WTC11 (cell line): ENCODE measurements at regions not wholly inside any gene's neighbourhood (a gene's known extent, or its start where the extent isn't known, plus 50 kb on each side); places are given as distances from the start of the nearest gene placed in this dataset.

Source experiments
- ATAC-seq: fragments of 200-7000 bp; cut with Tn5 transposase; 2 replicates; pipeline ENCODE4 v1.10.0; 2021; ENCODE audit warnings: mild to moderate bottlenecking, moderate library complexity
- CTCF ChIA-PET: fragments of 300-600 bp; sonication (Branson Sonifier 250); formaldehyde crosslinking; loops from one replicate; lab custom pipeline; 2021; ENCODE audit warnings: antibody characterized with exemption; lab: Charles Lee
- POLR2A ChIA-PET: fragments of 350-600 bp; sonication (Branson Sonifier 250); formaldehyde crosslinking; loops from one replicate; lab custom pipeline; 2021; ENCODE audit warnings: antibody characterized with exemption; lab: Charles Lee
- DNase-seq: peaks from one replicate; pipeline ENCODE4 v3.0.0; 2021; ENCODE audit warnings: low spot score
- H3K27ac Mint-ChIP-seq: 2 replicates; pipeline ENCODE4 v1.8.0; 2021; ENCODE audit warnings: mixed read lengths
- H3K27me3 Mint-ChIP-seq: 2 replicates; pipeline ENCODE4 v1.8.0; 2021; ENCODE audit warnings: low read depth, mild to moderate bottlenecking, moderate library complexity, mixed read lengths
- H3K36me3 Mint-ChIP-seq: 2 replicates; pipeline ENCODE4 v1.8.0; 2021; ENCODE audit warnings: mixed read lengths
- H3K4me1 Mint-ChIP-seq: 2 replicates; pipeline ENCODE4 v1.8.0; 2022; ENCODE audit warnings: mixed read lengths
- H3K4me3 Mint-ChIP-seq: 2 replicates; pipeline ENCODE4 v1.8.0; 2021; ENCODE audit warnings: mild to moderate bottlenecking, moderate library complexity, mixed read lengths
- H3K9me3 Mint-ChIP-seq: 2 replicates; pipeline ENCODE4 v1.8.0; 2021; ENCODE audit warnings: mixed read lengths
- ARID4B ChIP-seq: sonication (generic); formaldehyde crosslinking; IDR thresholded peaks from 2 replicates; pipeline ENCODE4 v1.8.0; 2023; ENCODE audit warnings: missing genetic modification reagents, mild to moderate bottlenecking, borderline replicate concordance
- ATF1 ChIP-seq: sonication (generic); formaldehyde crosslinking; IDR thresholded peaks from 2 replicates; pipeline ENCODE4 v1.8.1; 2023; ENCODE audit warnings: mild to moderate bottlenecking, moderate library complexity, missing genetic modification reagents
- ATF6 ChIP-seq: sonication (generic); formaldehyde crosslinking; IDR thresholded peaks from 2 replicates; pipeline ENCODE4 v1.8.1; 2023; ENCODE audit warnings: mild to moderate bottlenecking, missing genetic modification reagents
- CREM ChIP-seq: sonication (generic); formaldehyde crosslinking; IDR thresholded peaks from 2 replicates; pipeline ENCODE4 v1.8.1; 2022; ENCODE audit warnings: mild to moderate bottlenecking, missing genetic modification reagents, moderate library complexity
- CTCF ChIP-seq: fragments of 200-600 bp; IDR thresholded peaks from 2 replicates; pipeline ENCODE4 v1.8.0; 2022; ENCODE audit warnings: antibody characterized with exemption
- ESRRA ChIP-seq: sonication (generic); formaldehyde crosslinking; IDR thresholded peaks from 2 replicates; pipeline ENCODE4 v1.8.1; 2022; ENCODE audit warnings: mild to moderate bottlenecking, missing genetic modification reagents, borderline replicate concordance
- FOXK1 ChIP-seq: sonication (generic); formaldehyde crosslinking; IDR thresholded peaks from 2 replicates; pipeline ENCODE4 v1.8.0; 2022; ENCODE audit warnings: mild to moderate bottlenecking, moderate library complexity, missing genetic modification reagents
- FOXP4 ChIP-seq: sonication (generic); formaldehyde crosslinking; IDR thresholded peaks from 2 replicates; pipeline ENCODE4 v1.8.0; 2022; ENCODE audit warnings: mild to moderate bottlenecking, missing genetic modification reagents
- HMGXB4 ChIP-seq: sonication (generic); formaldehyde crosslinking; IDR thresholded peaks from 2 replicates; pipeline ENCODE4 v1.8.1; 2023; ENCODE audit warnings: mild to moderate bottlenecking, moderate library complexity, missing genetic modification reagents
- IRF2 ChIP-seq: sonication (generic); formaldehyde crosslinking; IDR thresholded peaks from 2 replicates; pipeline ENCODE4 v1.8.0; 2022; ENCODE audit warnings: low read depth, missing genetic modification reagents, borderline replicate concordance
- JUN ChIP-seq: sonication (generic); formaldehyde crosslinking; IDR thresholded peaks from 2 replicates; pipeline ENCODE4 v1.8.0; 2023; ENCODE audit warnings: mild to moderate bottlenecking, missing genetic modification reagents
- MYBL2 ChIP-seq: sonication (generic); formaldehyde crosslinking; IDR thresholded peaks from 2 replicates; pipeline ENCODE4 v1.8.1; 2023; ENCODE audit warnings: mild to moderate bottlenecking, moderate library complexity, missing genetic modification reagents
- NFATC4 ChIP-seq: fragments of 250-450 bp; sonication (Bioruptor Pico); IDR thresholded peaks from 2 replicates; pipeline ENCODE4 v1.9.0; 2021; ENCODE audit warnings: mild to moderate bottlenecking
- RORB ChIP-seq: fragments of 250-450 bp; sonication (Bioruptor Pico); IDR thresholded peaks from 2 replicates; pipeline ENCODE4 v1.9.0; 2021; ENCODE audit warnings: mild to moderate bottlenecking
- SMAD3 ChIP-seq: sonication (generic); formaldehyde crosslinking; IDR thresholded peaks from 2 replicates; pipeline ENCODE4 v1.8.0; 2022; ENCODE audit warnings: missing genetic modification reagents, mild to moderate bottlenecking, borderline replicate concordance
- SMAD4 ChIP-seq: sonication (generic); formaldehyde crosslinking; IDR thresholded peaks from 2 replicates; pipeline ENCODE4 v1.8.0; 2022; ENCODE audit warnings: mild to moderate bottlenecking, missing genetic modification reagents
- SOX15 ChIP-seq: fragments of 250-450 bp; sonication (Bioruptor Pico); IDR thresholded peaks from 2 replicates; pipeline ENCODE4 v1.9.0; 2021; ENCODE audit warnings: mild to moderate bottlenecking
- ZNF121 ChIP-seq: sonication (generic); formaldehyde crosslinking; IDR thresholded peaks from 2 replicates; pipeline ENCODE4 v1.8.0; 2023; ENCODE audit warnings: missing genetic modification reagents
- ZNF263 ChIP-seq: sonication (generic); formaldehyde crosslinking; IDR thresholded peaks from 2 replicates; pipeline ENCODE4 v1.8.1; 2022; ENCODE audit warnings: low read depth, mild to moderate bottlenecking, moderate library complexity, missing genetic modification reagents
- ZNF416 ChIP-seq: fragments of 250-450 bp; sonication (Bioruptor Pico); IDR thresholded peaks from 2 replicates; pipeline ENCODE4 v1.9.0; 2021; ENCODE audit warnings: mild to moderate bottlenecking, inconsistent platforms
- ZNF423 ChIP-seq: fragments of 250-450 bp; sonication (Bioruptor Pico); IDR thresholded peaks from 2 replicates; pipeline ENCODE4 v2.1.2; 2022; ENCODE audit warnings: mild to moderate bottlenecking, moderate library complexity
- TF ChIP-seq, protein P1 (sequence below): fragments of 250-450 bp; sonication (Bioruptor Pico); IDR thresholded peaks from 2 replicates; pipeline ENCODE4 v2.1.2; 2022; ENCODE audit warnings: mild to moderate bottlenecking, moderate library complexity
- TF ChIP-seq, protein P2 (sequence below): sonication (generic); formaldehyde crosslinking; IDR thresholded peaks from 2 replicates; pipeline ENCODE4 v1.8.0; 2022; ENCODE audit warnings: mild to moderate bottlenecking, missing genetic modification reagents

DNA sequence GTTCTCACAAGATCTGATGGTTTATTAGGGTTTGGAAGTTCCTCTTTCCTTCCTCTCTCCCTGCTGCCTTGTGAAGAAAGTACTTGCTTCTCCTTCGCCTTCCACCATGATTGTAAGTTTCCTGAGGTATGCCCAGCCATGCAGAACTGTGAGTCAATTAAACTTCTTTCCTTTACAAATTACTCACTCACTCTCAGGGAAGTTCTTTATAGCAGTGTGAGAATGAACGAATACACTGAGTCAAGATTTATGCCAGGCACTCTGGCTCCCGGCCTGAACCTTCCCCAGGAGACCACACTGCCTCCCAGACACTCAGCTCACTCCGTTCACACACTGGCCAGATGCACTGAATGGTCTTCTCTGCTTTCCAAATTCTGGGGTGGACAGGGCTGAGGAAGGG is 308.3 kb upstream of the AJAP1 start:
- peaks cover 81% of the 10 kb centered on the region for H3K9me3 Mint-ChIP-seq
- POLR2A ChIA-PET, result no interaction called here
- ATAC-seq (no peak), DNase-seq (no peak)
- H3K4me3 Mint-ChIP-seq, result no peak overlapping the region
- CTCF ChIA-PET, result no interaction called here
- H3K4me1 Mint-ChIP-seq, result no peaks in the 10 kb centered on the region
- peaks cover 9% of the 10 kb centered on the region; the same call in 1 of the 2 replicates for H3K27me3 Mint-ChIP-seq
- H3K36me3 Mint-ChIP-seq, result peaks cover 77% of the 10 kb centered on the region
- TF ChIP-seq ESRRA (CRISPR knock-in tag) (no peak), FOXK1 (CRISPR knock-in tag) (no peak), CREM (CRISPR knock-in tag) (no peak), IRF2 (CRISPR knock-in tag) (no peak), SOX15 (CRISPR knock-in tag) (no peak), ARID4B (no peak), SMAD3 (no peak), SMAD4 (no peak), ZNF263 (CRISPR knock-in tag) (no peak), ZNF423 (CRISPR knock-in tag) (no peak), JUN (CRISPR knock-in tag) (no peak), HMGXB4 (no peak)
- TF ChIP-seq, protein P1, sequence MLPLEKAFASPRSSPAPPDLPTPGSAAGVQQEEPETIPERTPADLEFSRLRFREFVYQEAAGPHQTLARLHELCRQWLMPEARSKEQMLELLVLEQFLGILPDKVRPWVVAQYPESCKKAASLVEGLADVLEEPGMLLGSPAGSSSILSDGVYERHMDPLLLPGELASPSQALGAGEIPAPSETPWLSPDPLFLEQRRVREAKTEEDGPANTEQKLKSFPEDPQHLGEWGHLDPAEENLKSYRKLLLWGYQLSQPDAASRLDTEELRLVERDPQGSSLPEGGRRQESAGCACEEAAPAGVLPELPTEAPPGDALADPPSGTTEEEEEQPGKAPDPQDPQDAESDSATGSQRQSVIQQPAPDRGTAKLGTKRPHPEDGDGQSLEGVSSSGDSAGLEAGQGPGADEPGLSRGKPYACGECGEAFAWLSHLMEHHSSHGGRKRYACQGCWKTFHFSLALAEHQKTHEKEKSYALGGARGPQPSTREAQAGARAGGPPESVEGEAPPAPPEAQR (CRISPR knock-in tag), result no peak
- TF ChIP-seq, all 79 proteins: peak for 0
- no peak overlapping the region for H3K27ac Mint-ChIP-seq

GRCh38 chr1:4351453-4351852 is 303.0 kb upstream of the AJAP1 start:
- peaks cover 2% of the 10 kb centered on the region for H3K27me3 Mint-ChIP-seq
- H3K4me3 Mint-ChIP-seq, result no peak overlapping the region
- DNase-seq (no peak), ATAC-seq (no peak)
- CTCF ChIA-PET, result no interaction called here
- H3K4me1 Mint-ChIP-seq, result no peaks in the 10 kb centered on the region
- peaks cover 71% of the 10 kb centered on the region for H3K9me3 Mint-ChIP-seq
- POLR2A ChIA-PET, result no interaction called here
- no peak overlapping the region for H3K27ac Mint-ChIP-seq
- peaks cover 75% of the 10 kb centered on the region for H3K36me3 Mint-ChIP-seq
- TF ChIP-seq ZNF416 (CRISPR knock-in tag), result no peak
- no peak for TF ChIP-seq NFATC4 (CRISPR knock-in tag)
- TF ChIP-seq ESRRA (CRISPR knock-in tag), result no peak
- no peak for TF ChIP-seq ATF1 (CRISPR knock-in tag)
- TF ChIP-seq MYBL2 (CRISPR knock-in tag), result no peak
- TF ChIP-seq, protein P2, sequence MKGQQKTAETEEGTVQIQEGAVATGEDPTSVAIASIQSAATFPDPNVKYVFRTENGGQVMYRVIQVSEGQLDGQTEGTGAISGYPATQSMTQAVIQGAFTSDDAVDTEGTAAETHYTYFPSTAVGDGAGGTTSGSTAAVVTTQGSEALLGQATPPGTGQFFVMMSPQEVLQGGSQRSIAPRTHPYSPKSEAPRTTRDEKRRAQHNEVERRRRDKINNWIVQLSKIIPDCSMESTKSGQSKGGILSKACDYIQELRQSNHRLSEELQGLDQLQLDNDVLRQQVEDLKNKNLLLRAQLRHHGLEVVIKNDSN (CRISPR knock-in tag), result no peak
- no peak for TF ChIP-seq FOXP4 (CRISPR knock-in tag)
- no peak for TF ChIP-seq RORB (CRISPR knock-in tag)
- no peak for TF ChIP-seq CTCF
- TF ChIP-seq ATF6 (CRISPR knock-in tag), result no peak
- no peak for TF ChIP-seq ZNF121 (CRISPR knock-in tag)
